HL-60 (cell line): ENCODE measurements at regions not wholly inside any gene's neighbourhood (a gene's known extent, or its start where the extent isn't known, plus 50 kb on each side); places are given as distances from the start of the nearest gene placed in this dataset.

Source experiments
- DNase-seq, 2 experiments: peaks; one replicate each; pipeline ENCODE4 v3.0.0-alpha.2; 2010 to 2020; ENCODE audit warnings: low read depth in 1 of 2, low spot score in 1 of 2
- H3K27ac ChIP-seq: fragments of 250-450 bp; sonication (Bioruptor Pico); replicated peaks from 2 replicates; pipeline ENCODE4 v1.5.1; 2020; ENCODE audit warnings: mild to moderate bottlenecking, moderate library complexity
- H3K27me3 ChIP-seq: fragments of 250-450 bp; sonication (Bioruptor Pico); 2 replicates; pipeline ENCODE4 v1.5.1; 2021; ENCODE audit warnings: mild to moderate bottlenecking, moderate library complexity; ENCODE audit not compliant: insufficient read depth, poor library complexity, severe bottlenecking
- H3K4me3 ChIP-seq: replicated peaks from 2 replicates; pipeline ENCODE4 v1.5.1; 2011; ENCODE audit warnings: mild to moderate bottlenecking, control low read depth, low read length; ENCODE audit not compliant: insufficient read depth
- GABPA ChIP-seq: IDR thresholded peaks from 2 replicates; pipeline ENCODE4 v1.6.1; 2012; ENCODE audit warnings: low read depth
- POLR2AphosphoS5 ChIP-seq: IDR thresholded peaks from 2 replicates; pipeline ENCODE4 v1.6.1; 2012; ENCODE audit warnings: low read depth
- REST ChIP-seq: IDR thresholded peaks from 2 replicates; pipeline ENCODE4 v1.6.1; 2012; ENCODE audit warnings: low read depth; ENCODE audit not compliant: insufficient replicate concordance
- SPI1 ChIP-seq: IDR thresholded peaks from 2 replicates; pipeline ENCODE4 v1.6.1; 2012; ENCODE audit warnings: low read depth, mild to moderate bottlenecking, borderline replicate concordance
- TF ChIP-seq, protein P1 (sequence below): IDR thresholded peaks from one replicate; pipeline ENCODE4 v1.5.1; 2011; ENCODE audit warnings: low read length, control low read depth, inconsistent platforms; ENCODE audit not compliant: insufficient read depth

DNA sequence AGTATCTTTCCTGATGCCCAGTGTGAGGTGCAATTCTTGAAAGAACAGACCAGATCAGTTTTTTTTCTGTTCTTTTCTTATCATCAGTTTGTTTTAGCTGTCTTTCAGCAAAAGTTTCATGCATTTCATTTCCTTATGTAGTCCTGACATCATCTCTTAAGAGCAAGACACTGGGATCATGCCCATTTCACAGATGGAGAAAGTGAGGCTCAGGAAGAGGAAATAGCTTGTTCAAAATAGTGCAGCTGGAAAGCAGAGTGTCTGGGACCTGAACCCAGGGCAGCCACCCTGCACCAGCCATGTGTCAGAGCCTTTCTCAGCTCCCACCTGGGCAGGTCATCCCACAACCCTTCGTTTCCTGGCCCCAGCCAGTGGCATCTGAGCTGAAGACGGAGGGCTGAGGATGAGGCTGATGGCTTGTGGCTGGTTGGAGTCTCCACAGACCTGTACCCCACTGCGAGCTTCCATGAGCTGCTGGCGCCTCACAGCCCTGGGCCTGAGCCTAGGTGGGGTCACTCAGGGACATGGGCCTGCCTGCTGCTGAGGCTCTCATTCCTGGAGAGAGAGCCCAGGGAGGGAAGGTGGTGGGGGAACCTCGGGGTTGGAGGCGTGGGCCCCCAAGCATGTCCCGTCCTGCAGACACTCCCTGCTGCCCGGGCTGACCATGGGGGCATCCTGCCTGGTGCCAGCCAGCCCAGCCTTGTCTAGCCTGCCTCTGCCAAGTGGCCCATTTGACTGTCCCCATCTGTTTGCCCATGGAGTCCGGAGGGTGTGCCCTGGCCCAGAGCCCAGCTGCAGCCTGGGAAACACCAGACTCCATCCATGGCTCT lies 61.8 kb downstream of the SMIM38 start:
- no peak for TF ChIP-seq POLR2AphosphoS5
- TF ChIP-seq, protein P1, sequence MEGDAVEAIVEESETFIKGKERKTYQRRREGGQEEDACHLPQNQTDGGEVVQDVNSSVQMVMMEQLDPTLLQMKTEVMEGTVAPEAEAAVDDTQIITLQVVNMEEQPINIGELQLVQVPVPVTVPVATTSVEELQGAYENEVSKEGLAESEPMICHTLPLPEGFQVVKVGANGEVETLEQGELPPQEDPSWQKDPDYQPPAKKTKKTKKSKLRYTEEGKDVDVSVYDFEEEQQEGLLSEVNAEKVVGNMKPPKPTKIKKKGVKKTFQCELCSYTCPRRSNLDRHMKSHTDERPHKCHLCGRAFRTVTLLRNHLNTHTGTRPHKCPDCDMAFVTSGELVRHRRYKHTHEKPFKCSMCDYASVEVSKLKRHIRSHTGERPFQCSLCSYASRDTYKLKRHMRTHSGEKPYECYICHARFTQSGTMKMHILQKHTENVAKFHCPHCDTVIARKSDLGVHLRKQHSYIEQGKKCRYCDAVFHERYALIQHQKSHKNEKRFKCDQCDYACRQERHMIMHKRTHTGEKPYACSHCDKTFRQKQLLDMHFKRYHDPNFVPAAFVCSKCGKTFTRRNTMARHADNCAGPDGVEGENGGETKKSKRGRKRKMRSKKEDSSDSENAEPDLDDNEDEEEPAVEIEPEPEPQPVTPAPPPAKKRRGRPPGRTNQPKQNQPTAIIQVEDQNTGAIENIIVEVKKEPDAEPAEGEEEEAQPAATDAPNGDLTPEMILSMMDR, result no peak
- no peak for TF ChIP-seq SPI1
- TF ChIP-seq REST, result no peak
- no peak for TF ChIP-seq GABPA
- no peak overlapping the region for H3K27ac ChIP-seq
- no peak for DNase-seq

DNA sequence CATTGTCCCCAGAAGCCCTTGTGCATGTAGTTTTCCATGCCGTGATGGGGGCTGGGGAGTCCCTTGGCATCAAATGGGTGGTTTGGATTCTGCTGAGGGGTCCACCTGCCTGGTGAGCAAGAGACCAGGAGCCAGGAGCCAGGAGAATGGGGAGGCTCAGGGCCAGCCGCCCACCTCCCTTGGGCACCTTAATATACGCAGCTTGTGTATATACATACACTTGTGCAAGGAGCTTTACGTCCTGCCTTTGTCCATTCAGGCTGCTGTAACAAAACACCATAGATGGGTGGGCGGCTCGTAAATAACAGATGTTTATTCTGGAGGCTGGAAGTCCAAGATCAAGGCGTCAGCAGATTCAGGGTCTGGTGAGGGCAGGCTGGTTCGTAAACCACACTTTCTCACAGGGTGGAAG lies 62.5 kb downstream of the SMIM38 start:
- Histone ChIP-seq H3K27ac (no peak overlapping the region), H3K27me3 (no peaks in the 10 kb centered on the region), H3K4me3 (no peak overlapping the region)
- no peak for DNase-seq
- no peak for TF ChIP-seq REST
- TF ChIP-seq POLR2AphosphoS5, result no peak
- no peak for TF ChIP-seq GABPA
- TF ChIP-seq, protein P1, result no peak
- no peak for TF ChIP-seq SPI1

More for the DNA sequence above, 61.8 kb downstream of the SMIM38 start:
- Histone ChIP-seq H3K4me3 (no peak overlapping the region), H3K27me3 (no peaks in the 10 kb centered on the region)

GRCh38 chr11:69218946-69219720 lies 63.4 kb downstream of the SMIM38 start:
- Histone ChIP-seq H3K4me3 (no peak overlapping the region), H3K27me3 (no peaks in the 10 kb centered on the region), H3K27ac (no peak overlapping the region)
- DNase-seq, result no peak
- TF ChIP-seq GABPA (no peak), REST (no peak), POLR2AphosphoS5 (no peak), SPI1 (no peak)
- TF ChIP-seq, protein P1, result no peak
